ENCODE measurements at regions not wholly inside any gene's neighbourhood (a gene's known extent, or its start where the extent isn't known, plus 50 kb on each side); places are given as distances from the start of the nearest gene placed in this dataset.

GRCh38 chr12:91818227-91819131 is 327.2 kb downstream of the BTG1 start:
- no peak for DNase-seq (ENCODE audit: low read depth in 2 of 3, low spot score in 1 of 3)

- no peak for DNase-seq (ENCODE audit: low read depth in 2 of 3, low spot score in 1 of 3)
These were observed 328.1 kb downstream of the BTG1 start for GRCh38 chr12:91817517-91817916.

- DNase-seq (ENCODE audit: low read depth in 2 of 3, low spot score in 1 of 3): no peak
These were observed 331.9 kb downstream of the BTG1 start for GRCh38 chr12:91813701-91814100.

GRCh38 chr12:91811481-91812287 is 334.0 kb downstream of the BTG1 start:
- DNase-seq (ENCODE audit: low read depth in 2 of 3, low spot score in 1 of 3): peak; percentile 40 to 77 (median 55)

GRCh38 chr12:91810531-91811451 is 334.9 kb downstream of the BTG1 start:
- DNase-seq (ENCODE audit: low read depth in 2 of 3, low spot score in 1 of 3): no peak

DNA sequence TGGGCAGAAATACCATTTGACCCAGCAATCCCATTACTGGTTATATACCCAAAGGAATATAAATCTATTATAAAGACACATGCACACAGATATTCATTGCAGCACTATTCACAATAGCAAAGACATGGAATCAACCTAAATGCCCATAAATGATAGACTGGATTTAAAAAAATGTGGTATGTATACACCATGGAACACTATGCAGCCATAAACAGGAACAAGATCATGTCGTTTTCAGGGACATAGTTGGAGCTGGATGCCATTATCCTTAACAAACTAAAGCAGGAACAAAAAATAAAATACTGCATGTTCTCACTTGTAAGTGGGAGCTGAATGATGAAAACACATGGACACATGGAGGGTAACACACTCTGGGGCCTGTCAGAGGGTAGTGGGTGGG is 335.6 kb downstream of the BTG1 start:
- DNase-seq (ENCODE audit: low read depth in 2 of 3, low spot score in 1 of 3): no peak

DNA sequence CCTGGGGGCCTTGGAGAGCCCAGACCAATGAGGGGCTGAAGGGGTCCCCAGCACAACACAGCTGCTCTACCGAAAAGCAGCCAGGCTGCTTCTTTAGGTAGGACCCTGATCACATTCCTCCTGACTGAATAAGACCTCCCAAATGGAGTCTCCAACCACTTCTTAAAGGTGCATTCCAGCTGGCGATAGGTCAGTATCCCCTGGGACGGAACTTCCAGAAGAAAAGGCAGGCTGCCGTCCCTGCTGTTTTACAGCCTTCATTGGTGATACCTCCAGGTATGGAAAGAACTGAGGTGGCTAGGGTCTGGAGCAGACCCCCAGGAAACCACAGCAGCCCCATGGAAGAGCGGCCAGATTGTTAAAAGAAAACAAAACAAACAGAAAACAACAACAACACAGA is 340.6 kb downstream of the BTG1 start:
- DNase-seq (ENCODE audit: low read depth in 2 of 3, low spot score in 1 of 3): no peak

GRCh38 chr12:91804533-91804932 is 341.1 kb downstream of the BTG1 start:
- DNase-seq (ENCODE audit: low read depth in 2 of 3, low spot score in 1 of 3): no peak

DNA sequence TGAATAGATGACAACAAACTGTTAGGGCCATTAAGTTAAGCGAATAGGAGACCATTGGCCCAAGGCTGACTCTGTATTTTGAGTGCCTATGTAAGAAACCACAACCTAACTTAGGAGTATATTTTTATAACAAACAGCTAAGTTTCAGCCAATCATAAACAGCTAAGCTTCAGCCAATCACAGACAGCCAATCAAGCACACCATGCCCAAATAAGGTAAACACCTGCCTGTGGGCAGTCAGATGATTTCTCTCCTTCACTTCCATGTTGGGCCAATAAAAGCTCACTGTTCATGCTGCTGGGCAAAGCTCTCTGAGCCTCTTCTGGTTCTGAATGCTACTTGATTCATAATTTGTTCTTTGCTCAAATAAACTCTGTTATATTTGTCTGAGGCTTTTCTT is 344.6 kb downstream of the BTG1 start:
- no peak for DNase-seq (ENCODE audit: low read depth in 2 of 3, low spot score in 1 of 3)

DNA sequence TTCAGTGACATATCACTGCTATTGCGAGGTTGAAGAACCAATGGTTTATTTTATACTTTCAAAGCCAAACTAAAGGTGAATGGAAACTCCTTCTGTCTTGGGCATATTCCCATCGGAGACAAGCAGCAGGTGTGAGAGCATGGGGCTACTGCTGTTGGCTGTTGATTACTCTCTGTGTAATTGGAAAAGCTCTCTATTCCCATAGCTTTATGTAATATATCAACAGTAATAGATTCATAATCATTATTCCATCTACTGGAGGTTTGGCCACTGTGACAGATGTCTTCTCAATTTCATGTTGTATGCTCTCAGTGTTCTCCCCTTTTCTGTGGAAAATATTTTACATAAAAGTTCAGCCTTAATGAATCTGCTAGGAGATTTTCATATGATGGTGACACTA is 352.0 kb downstream of the BTG1 start:
- no peak for DNase-seq (ENCODE audit: low read depth in 2 of 3, low spot score in 1 of 3)

DNA sequence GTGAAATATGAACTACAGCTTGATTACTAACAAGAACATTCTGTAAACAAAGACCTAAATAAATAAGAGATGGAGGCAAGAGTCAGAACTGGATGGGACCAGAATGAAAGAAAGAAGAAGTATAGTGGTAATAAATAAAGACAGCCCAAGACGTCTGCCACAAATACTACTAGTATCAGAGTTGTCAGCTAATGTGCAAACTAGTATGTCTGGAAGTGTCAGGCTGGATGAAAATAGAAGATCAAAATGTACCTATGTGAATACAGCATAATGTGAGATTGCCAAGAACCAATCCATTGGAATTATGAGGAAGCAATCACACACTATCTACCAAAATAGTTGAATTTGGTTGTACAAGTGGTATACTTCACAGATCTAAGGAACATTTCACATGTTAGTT is 353.0 kb downstream of the BTG1 start:
- DNase-seq (ENCODE audit: low read depth in 2 of 3, low spot score in 1 of 3): no peak

GRCh38 chr12:91786499-91787272 is 359.0 kb downstream of the BTG1 start:
- DNase-seq (ENCODE audit: low read depth in 2 of 3, low spot score in 1 of 3): no peak

DNA sequence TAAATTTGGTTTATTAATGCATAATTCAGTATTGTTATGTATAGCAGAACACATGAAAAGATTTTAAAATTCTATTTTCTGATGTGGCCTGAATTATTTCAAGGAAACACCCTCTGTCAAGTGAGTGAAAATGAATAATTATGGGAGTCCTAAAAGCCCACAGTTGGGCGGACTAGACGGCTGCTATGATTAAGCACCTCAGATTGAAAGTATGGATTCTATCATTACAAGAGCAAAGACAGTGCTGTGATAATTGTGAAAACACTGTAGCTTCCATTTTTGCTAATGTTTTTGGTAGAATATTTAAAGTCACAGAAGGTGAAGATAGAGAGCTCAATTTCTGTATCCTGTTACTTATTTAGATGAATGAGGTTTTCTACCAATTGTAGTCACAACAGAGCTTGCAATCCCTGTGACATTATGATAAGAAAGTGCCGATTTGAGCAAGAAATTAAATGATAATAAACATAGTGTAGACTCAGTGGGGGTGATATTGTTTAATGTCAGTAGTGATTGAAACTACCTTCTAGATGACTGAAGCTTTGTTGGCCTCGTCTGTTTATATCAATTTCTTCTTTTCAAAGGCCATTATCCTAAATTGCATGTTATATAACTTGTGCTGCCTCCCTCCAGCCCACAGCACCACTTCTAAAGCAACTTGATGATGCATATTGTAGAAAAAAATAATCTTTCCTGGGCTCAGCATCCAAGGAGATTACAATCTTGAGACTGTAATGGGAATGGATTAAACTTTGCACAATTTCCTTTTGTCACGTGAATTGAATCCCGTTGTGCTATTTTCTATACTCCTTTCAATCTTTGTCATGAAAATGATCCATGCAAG is 359.8 kb downstream of the BTG1 start:
- DNase-seq (ENCODE audit: low read depth in 2 of 3, low spot score in 1 of 3): no peak

- no peak for DNase-seq (ENCODE audit: low read depth in 2 of 3, low spot score in 1 of 3)
These were observed 364.5 kb downstream of the BTG1 start for GRCh38 chr12:91781114-91781513.

GRCh38 chr12:91778938-91779400 is 366.7 kb downstream of the BTG1 start:
- peak; percentile 12 to 25 (median 21) for DNase-seq (ENCODE audit: low read depth in 2 of 3, low spot score in 1 of 3)

- no peak for DNase-seq (ENCODE audit: low read depth in 2 of 3, low spot score in 1 of 3)
These were observed 367.4 kb downstream of the BTG1 start for GRCh38 chr12:91778091-91778832.

- DNase-seq (ENCODE audit: low read depth in 2 of 3, low spot score in 1 of 3): no peak
These were observed 368.2 kb downstream of the BTG1 start for GRCh38 chr12:91777268-91777992.

GRCh38 chr12:91774434-91774921 is 371.2 kb downstream of the BTG1 start:
- DNase-seq (ENCODE audit: low read depth in 2 of 3, low spot score in 1 of 3): no peak

All from stimulated activated CD4-positive, alpha-beta T cell treated with anti-CD3 and anti-CD28 coated beads, Interleukin-12 subunit alpha, Interleukin-12 subunit beta, amount 100 ng/mL, for 48 hours (primary cell).